NCI-H748 treated with DMSO at 0.1 percent for 48 hours (cell line): ENCODE measurements at regions not wholly inside any gene's neighbourhood (a gene's known extent, or its start where the extent isn't known, plus 50 kb on each side); places are given as distances from the start of the nearest gene placed in this dataset.

Experiments used
- DNase-seq: peaks from one replicate; lab custom pipeline; 2025; lab: John Stamatoyannopoulos, UW

DNA sequence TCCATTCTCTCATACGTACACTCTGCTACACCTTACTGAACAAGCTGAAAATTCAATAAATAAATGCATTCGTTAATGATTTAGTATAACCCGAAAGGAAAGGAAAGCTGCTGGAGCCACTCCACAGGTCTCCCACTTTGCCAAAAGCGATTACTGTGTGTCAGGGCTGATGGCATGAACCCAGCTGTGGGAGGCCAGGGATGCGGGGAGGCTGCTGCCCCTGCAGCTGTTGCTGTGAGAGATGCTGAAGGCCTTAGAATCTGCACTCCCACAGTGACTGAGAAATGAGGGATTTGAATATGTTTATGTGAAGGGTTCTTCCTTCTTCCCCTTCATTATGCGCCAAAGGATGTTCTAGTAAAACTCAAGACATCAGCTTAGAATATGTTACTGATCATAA lies 58.7 kb upstream of the NBEA start:
- no peak for DNase-seq

DNA sequence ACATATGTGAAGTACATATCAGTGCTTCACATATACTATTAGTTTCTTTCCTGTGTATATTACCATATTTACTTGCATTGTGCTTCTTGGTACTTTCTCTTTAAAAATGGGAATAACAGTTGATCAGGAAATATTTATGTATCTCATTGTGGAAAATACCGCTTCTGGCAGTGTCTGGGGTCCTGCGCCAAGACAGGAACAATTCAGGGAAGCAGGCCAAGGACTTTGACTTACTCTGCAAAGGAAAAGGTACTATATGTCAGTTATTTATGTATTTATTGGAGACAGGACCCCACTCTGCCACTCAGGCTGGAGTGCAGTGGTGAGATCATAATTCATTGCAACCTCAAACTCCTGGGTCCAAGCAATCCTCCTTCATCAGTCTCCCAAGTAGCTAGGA lies 57.7 kb upstream of the NBEA start:
- no peak for DNase-seq

DNA sequence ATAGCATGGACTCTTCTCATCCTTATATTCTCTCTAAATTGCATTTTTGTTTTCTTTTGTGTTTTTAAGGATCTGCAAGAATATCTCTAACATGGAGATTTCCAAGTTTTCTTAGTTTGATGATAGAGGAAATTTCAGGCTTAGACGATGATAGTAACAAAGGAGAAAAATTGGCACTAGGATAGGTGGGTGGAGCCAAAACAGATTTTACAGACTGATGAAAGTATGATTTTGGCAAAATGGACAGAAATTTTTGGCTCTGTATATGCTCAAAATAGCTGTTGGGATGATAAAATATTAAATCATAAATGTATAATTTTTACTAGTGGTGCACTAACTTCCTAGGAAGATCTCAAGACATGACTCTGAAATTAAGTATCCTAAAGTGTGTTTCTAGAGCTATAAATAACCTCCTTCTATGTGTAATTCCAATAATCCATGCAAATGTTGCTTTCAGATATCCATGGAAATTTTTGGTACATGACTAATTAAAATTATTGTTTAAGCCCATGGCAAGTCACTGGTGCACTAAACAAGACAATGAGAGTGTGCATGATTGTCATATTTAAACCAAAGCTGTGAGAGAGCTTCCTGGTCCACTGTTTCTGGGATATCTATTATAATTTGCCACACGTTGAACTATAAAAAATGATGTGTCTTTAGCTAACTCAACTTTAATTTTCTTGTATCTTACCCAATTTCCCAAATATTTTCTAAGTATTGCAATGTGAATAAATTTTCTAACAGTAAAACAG lies 55.8 kb upstream of the NBEA start:
- no peak for DNase-seq

DNA sequence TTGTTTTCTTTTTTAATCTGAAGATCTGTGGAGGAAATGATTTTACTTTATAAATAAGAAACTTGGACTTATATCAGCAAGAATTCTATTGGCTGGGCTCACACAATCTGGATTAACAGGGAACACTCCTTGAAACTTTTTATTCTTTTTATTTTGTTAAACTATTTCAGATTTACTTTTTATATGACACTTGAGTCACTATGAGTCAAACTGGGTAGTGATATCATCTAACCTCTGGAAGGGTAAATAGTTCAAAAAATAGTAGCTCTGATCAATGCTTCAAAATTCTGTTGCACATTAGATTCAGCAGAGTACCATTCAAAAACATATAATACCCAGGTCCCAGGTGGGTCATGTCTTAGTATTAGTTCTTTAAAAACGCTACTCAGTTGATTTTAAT lies 55.1 kb upstream of the NBEA start:
- no peak for DNase-seq
